ENCODE measurements at regions not wholly inside any gene's neighbourhood (a gene's known extent, or its start where the extent isn't known, plus 50 kb on each side); places are given as distances from the start of the nearest gene placed in this dataset.

DNA sequence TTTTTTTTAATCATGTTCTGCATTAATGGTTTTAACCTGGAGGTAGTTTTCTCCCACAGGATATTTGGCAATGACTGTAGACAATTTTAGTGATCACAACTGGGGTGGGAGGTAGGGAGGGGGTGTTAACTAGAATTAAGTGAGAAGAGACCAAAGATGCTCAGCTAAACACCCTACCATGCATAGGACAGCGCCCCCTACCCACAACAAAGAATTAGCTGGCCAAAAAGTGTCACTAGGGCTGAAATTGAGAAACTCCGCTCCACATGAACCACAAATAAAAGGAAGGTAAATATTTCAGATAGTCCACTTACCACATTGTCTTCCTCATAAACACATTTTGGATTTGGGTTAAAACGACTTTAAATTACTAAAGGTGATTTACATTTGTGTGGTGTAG is 942.6 kb downstream of the SUCLG1 start:
- TF ChIP-seq CTCF (IDR thresholded peaks at IDR 0.05; ENCODE audit: low read length) (no peak), EZH2phosphoT487 (IDR thresholded peaks at IDR 0.05; ENCODE audit: low read length) (no peak)
